ENCODE measurements at regions not wholly inside any gene's neighbourhood (a gene's known extent, or its start where the extent isn't known, plus 50 kb on each side); places are given as distances from the start of the nearest gene placed in this dataset.

- TF ChIP-seq CTCF (conservative IDR thresholded peaks at IDR 0.05; ENCODE audit: low read length) (no peak), EZH2phosphoT487 (IDR thresholded peaks at IDR 0.05; ENCODE audit: borderline replicate concordance, low read depth, low read length) (no peak)
These were observed 174.6 kb upstream of the DAPK1 start for GRCh38 chr9:87322840-87323635.

Data from OCI-LY7 (cell line).